Inflammatory macrophage treated with lipopolysaccharide for 1 hour (primary cell): ENCODE measurements at regions not wholly inside any gene's neighbourhood (a gene's known extent, or its start where the extent isn't known, plus 50 kb on each side); places are given as distances from the start of the nearest gene placed in this dataset.

ENCODE experiments used
- DNase-seq, 2 donors: peaks; one replicate each; pipeline ENCODE4 v3.0.0-alpha.2; 2020 to 2022

DNA sequence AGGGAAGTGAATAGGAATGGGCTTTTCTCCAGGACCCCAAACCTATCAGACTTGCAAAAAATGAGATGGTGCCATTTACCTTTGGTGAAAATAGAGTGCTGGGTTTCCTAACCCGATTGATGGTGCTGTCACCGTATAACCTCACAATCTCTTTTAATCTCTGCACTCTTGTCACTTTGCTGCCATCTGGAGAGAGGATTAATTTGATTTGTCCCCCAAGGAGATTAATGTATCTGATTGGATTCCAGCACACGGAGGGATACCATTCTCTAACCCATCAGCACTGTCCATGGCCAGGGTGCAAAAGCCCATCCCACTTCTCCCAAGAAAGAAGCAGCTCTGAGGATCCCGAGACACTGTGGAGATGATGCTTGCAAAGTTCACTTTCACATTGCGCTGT lies 86.3 kb upstream of the NFE2L3 start:
- DNase-seq = no peak

- DNase-seq = no peak
These were observed 85.3 kb upstream of the NFE2L3 start for GRCh38 chr7:26066736-26067135.

- no peak for DNase-seq
These were observed 81.7 kb upstream of the NFE2L3 start for GRCh38 chr7:26070290-26070689.

- no peak for DNase-seq
These were observed 80.2 kb upstream of the NFE2L3 start for GRCh38 chr7:26071622-26072456.

- DNase-seq = no peak
These were observed 79.0 kb upstream of the NFE2L3 start for GRCh38 chr7:26073041-26073440.

GRCh38 chr7:26074919-26075318 lies 77.1 kb upstream of the NFE2L3 start:
- no peak for DNase-seq

DNA sequence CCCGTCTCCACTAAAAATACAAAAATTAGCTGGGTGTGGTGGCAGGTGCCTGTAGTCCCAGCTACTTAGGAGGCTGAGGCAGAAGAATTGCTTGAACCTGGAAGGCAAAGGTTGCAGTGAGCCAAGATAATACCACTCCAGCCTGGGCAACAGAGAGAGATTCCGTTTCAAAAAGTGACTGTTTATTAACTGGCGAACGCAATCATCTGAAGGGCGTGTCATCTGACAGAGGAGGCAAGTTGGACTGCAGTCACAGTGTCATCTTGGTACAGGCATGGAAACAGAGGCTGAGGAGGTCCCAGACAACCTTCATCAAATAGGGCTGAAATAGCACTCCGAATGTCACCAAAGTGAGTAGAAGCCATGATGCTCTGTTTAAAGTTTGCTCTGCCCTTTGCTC lies 75.3 kb upstream of the NFE2L3 start:
- DNase-seq = no peak

DNA sequence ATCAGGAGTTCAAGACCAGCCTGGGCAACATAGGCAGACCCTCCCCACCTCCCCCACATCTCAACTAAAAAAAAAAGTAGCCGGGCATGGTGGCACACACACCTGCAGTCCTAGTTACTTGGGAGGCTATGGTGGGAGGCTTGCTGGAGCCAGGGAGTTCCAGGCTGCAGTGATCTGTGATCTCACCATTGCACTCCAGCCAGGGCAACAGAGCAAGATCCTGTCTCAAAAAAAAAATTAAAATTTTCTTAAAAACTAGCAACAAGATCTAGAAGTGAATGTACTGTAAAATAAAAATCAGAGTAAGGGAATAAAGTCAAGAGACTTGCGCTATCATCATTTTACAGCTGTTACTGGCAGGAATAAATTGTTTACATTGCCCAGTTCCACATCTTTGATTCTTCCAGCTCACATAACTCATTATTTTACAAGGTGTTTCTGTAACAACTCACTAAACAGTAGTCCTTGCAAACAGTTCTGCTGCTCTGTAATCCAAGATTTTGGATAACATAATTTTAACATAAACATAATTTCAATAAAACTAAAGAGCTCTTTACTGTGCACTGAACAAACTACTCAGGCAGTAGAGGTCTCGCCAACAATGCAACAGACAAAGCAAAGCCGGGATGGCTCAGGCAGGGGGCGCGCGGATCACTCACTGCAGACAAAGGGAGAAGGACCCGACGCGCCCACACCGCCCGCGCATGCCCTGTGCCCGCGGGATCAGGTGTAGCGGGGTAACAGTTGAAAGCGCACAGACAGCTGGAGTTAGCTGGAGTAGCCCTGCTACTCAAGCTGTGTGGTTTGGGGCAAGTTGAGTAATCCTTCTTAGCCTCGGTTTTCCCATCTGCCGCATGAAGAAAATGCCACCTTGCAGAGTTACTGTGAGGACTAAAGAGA lies 73.3 kb upstream of the NFE2L3 start:
- peak; percentile 37 to 54 for DNase-seq

- no peak for DNase-seq
These were observed 70.4 kb upstream of the NFE2L3 start for GRCh38 chr7:26081638-26082037.

GRCh38 chr7:26083113-26083512 lies 68.9 kb upstream of the NFE2L3 start:
- DNase-seq = no peak

DNA sequence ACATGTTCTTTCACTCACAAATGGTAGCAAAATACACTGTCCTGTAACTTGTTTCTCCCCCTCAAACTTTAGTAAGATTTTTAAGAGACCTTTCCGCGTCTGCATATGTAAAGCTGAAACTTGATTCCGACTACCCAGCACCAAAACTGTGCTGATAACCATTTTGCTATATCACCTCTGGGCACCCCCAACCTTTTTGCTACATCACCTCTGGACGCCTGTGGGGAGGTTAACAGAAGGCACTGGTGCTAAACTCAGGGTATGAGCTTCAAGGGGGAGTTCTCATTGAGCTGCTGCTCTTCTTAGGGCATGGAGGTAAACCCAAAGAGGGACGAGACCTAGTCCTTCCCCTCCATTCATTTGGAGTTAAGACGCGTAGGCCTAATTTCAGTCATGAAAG lies 67.6 kb upstream of the NFE2L3 start:
- no peak for DNase-seq

GRCh38 chr7:26085771-26086170 lies 66.2 kb upstream of the NFE2L3 start:
- DNase-seq = no peak

- DNase-seq = no peak
These were observed 64.5 kb upstream of the NFE2L3 start for GRCh38 chr7:26087321-26088091.

- peak; percentile 40 to 75 for DNase-seq
These were observed 62.5 kb upstream of the NFE2L3 start for GRCh38 chr7:26089469-26089868.

DNA sequence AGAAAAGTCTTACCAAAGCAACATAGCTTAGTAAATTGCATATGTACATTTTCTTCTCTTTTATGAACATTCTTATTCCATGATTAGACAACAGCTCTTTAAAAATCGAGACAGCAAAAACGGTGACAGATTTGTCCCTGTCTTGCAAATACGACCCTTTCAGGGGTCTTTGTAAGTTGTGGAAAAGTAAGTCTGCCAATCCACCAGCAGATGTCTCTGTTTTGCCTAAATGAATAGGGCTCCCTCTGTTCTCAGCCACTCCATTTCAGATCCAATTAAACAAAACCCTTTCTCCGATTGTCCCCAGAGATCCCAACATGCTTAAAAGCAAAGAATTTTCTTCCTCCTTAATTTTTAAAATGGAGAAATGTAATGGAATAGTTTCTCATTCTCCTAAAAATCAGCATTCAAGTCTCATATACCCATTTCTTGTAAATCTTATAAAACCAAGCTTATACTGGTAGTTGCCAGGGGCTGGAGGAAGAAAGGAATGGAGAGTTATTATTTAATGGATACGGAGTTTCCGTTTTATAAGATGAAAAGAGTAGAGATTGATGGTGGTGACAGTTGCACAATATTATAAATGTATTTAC lies 61.0 kb upstream of the NFE2L3 start:
- peak; percentile 49 to 63 for DNase-seq

DNA sequence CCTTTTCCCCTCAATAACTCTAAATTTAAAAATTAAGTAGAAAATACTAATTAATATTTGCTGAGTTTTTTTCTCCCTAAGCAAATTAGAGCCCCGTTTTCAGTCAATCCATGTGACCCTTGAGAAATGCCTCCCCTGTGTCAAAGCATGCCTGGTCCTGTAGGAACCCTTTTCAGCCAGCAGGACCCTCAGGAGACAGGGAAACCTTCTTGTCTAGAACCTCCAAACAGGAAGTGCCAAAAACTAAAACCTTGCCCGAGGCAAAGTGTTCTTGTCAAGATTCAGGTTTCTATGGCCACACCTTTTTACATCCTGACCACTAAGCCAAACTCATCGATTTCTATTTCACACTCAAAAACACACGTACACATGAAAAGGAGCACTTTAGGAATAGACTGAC lies 60.1 kb upstream of the NFE2L3 start:
- DNase-seq = no peak

DNA sequence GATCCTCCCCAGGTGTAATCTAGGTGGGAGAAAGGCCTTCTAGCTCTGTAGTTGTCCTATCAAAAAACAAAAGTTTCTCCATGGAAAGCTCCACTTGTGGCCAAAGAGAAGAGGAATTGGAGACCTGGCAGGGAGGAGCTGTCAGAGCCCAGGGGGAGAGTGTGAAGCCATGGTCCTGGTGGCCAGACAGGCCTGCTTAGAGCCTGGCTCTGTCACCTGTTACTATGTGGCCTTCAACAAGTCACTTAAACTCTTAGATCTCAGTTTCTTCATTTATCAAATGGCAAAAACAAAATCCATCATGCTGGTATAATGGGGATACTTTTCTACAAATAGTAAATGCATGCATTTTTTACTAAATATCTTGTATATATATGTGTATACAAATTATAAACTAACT lies 59.0 kb upstream of the NFE2L3 start:
- DNase-seq = no peak

- no peak for DNase-seq
These were observed 55.9 kb upstream of the NFE2L3 start for GRCh38 chr7:26096136-26096535.

- DNase-seq = no peak
These were observed 53.9 kb upstream of the NFE2L3 start for GRCh38 chr7:26097837-26098668.

DNA sequence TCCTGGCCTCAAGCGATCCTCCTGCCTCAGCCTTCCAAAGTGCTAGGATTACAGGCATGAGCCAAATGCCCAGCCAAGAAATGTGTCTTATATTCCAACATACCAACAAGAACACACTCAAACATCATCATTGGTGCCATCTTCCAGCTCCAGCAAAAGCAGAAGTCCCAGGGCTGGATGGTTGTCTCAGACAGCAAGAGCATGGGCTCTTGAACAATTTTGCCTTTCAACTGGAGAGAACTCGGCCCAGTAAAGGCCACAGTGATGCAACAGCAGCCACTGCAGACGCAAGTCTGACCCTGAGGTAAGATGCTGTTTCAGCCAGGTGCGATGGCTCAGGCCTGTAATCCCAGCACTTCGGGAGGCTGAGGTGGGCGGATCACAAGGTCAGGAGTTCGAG lies 52.8 kb upstream of the NFE2L3 start:
- peak; percentile 45 to 67 for DNase-seq

DNA sequence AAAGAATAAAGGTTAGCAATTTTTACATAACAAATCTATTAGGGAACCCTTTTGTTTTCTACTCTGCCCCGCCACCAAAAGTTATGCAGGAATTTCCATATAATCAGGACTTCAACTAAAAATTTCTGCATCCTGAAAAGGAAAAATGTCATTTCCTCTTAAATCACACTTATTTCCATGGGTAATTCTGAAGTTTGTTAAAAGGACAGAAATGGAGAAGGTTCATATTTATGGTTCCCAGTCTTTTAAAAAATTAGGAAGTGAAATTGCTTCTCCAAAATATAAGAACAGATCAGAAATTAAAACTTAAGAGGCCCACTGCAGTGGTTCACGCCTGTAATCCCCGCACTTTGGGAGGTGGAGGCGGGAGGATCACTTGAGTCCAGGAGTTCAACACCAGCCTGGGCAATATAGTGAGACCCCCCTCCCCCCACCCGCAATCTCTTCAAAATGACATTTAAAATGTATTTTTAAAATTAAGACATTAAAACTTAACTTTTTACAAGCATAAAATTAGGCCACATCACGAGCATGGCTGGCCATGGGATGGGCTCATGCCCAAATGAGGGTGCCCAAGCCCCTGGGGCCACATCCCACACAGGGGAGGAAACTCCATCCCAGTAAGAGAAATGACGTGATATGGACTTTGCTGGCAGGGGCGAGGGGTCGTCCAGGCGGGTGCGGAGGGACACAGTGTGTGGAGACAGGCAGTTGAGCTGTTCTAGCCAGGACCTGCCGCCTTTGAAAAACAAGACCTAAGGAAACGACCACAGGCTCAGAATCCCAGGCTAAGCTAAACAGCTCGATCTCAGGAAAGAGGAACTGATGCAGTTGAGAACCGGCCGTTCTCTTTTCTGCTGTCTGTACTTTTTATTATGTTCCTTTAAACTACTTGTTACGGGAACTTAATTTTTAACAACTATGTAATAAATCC lies 51.3 kb upstream of the NFE2L3 start:
- peak; percentile 88 to 91 for DNase-seq
